NCI-H2107 treated with DMSO at 0.1 percent for 48 hours (cell line): ENCODE measurements at regions not wholly inside any gene's neighbourhood (a gene's known extent, or its start where the extent isn't known, plus 50 kb on each side); places are given as distances from the start of the nearest gene placed in this dataset.

ENCODE experiments used
- DNase-seq: peaks from one replicate; lab custom pipeline; 2025; ENCODE audit not compliant: unreplicated experiment; lab: John Stamatoyannopoulos, UW

GRCh38 chr17:81345228-81346089, 49.8 kb upstream of the BAHCC1 start:
- DNase-seq: peak; percentile 47
